GM12864 (cell line): ENCODE measurements at regions not wholly inside any gene's neighbourhood (a gene's known extent, or its start where the extent isn't known, plus 50 kb on each side); places are given as distances from the start of the nearest gene placed in this dataset.

Experiments
- DNase-seq: peaks from one replicate; pipeline ENCODE4 v3.0.0-alpha.2; 2011; ENCODE audit warnings: low read depth
- H3K4me3 ChIP-seq: 2 replicates; pipeline ENCODE4 v1.5.1; 2011; ENCODE audit warnings: mild to moderate bottlenecking, low read depth, low read length, control low read depth
- CTCF ChIP-seq: IDR thresholded peaks from 2 replicates; pipeline ENCODE4 v1.5.1; 2011; ENCODE audit warnings: low read depth, mild to moderate bottlenecking, moderate library complexity, low read length, control low read depth, inconsistent platforms; ENCODE audit errors: missing control alignments

- TF ChIP-seq CTCF, result no peak
- H3K4me3 ChIP-seq, result no peak overlapping the region
- DNase-seq, result no peak
Measured at GRCh38 chr15:97014001-97014400, 683.5 kb downstream of the NR2F2 start.

GRCh38 chr15:97023488-97023844 is 693.0 kb downstream of the NR2F2 start:
- no peak for DNase-seq
- no peak for TF ChIP-seq CTCF
- no peak overlapping the region for H3K4me3 ChIP-seq

GRCh38 chr15:97026781-97027180 is 696.3 kb downstream of the NR2F2 start:
- H3K4me3 ChIP-seq, result no peak overlapping the region
- DNase-seq, result no peak
- TF ChIP-seq CTCF, result no peak

- no peak overlapping the region for H3K4me3 ChIP-seq
- DNase-seq, result no peak
- no peak for TF ChIP-seq CTCF
Measured at GRCh38 chr15:97027772-97028171, 697.3 kb downstream of the NR2F2 start.

GRCh38 chr15:97030251-97030650 is 699.8 kb downstream of the NR2F2 start:
- DNase-seq, result no peak
- no peak for TF ChIP-seq CTCF
- H3K4me3 ChIP-seq, result no peak overlapping the region

GRCh38 chr15:97036301-97036700 is 705.8 kb downstream of the NR2F2 start:
- no peak overlapping the region for H3K4me3 ChIP-seq
- DNase-seq, result no peak
- TF ChIP-seq CTCF, result no peak

GRCh38 chr15:97037080-97037479 is 706.6 kb downstream of the NR2F2 start:
- H3K4me3 ChIP-seq, result no peak overlapping the region
- no peak for DNase-seq
- TF ChIP-seq CTCF, result no peak
